ENCODE measurements at regions not wholly inside any gene's neighbourhood (a gene's known extent, or its start where the extent isn't known, plus 50 kb on each side); places are given as distances from the start of the nearest gene placed in this dataset.
"Not testable (repeated sequence)": the region's sequence is repeated elsewhere in the genome, so short reads cannot be mapped to it uniquely, and the experiment has no call there.

GRCh38 chr3:25171118-25171807 lies 256.8 kb upstream of the RARB start:
- DNase-seq: no peak

GRCh38 chr3:25171897-25172296 lies 256.2 kb upstream of the RARB start:
- DNase-seq: no peak

DNA sequence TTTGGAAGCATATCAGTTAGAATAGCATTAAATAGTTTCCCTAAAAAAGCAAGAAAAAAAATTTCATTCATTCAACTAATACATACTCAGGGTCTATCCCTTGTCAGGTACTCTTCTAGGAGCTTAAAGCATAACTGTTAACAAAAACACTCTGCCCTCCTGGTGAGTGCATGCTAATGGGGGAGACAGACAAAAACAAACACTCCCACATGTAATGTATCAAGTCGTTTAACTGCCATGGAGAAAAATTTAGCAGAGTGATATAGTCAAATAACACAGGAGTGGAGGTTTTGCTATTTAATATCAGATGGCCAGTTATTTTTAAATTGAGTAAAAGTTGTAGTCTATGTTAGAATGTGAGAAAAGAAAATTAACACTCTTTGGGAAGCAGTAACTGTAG lies 254.5 kb upstream of the RARB start:
- no peak for DNase-seq

DNA sequence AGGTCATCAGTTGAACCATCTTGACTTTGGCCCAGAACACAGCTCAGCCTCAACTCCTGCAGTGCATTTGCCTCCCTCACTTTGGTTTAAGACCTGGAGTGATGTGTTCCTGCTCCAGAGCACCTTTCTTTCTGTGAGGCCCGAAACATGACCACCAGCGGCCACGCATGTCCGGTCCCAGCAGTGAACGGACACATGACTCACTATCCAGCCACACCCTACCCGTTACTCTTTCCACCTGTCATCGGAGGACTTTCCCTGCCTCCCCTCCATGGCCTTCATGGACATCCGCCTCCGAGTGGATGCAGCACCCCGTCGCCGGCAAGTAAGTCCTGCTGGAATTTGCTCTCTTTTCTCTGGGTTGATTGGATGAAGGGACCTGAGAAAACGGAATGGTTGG lies 253.8 kb upstream of the RARB start:
- DNase-seq: no peak

DNA sequence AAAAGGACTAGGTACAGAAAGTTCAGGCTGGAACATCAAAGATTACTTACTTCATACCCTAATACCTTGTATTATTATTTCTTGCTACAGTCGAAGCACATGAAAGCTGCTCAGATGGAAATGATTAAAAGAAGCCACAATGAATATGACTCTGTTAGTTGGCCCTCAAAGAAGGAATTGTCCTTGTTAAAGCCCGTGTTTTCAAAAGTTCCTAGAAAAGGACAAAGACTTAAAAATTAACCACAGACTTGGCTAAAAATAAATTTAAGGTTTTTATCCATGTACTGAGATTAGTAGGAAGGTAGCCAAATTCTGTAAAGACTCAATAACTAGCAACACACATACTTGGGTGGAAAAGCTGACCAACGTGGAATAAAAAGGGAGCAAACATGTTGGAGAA lies 251.0 kb upstream of the RARB start:
- no peak for DNase-seq

DNA sequence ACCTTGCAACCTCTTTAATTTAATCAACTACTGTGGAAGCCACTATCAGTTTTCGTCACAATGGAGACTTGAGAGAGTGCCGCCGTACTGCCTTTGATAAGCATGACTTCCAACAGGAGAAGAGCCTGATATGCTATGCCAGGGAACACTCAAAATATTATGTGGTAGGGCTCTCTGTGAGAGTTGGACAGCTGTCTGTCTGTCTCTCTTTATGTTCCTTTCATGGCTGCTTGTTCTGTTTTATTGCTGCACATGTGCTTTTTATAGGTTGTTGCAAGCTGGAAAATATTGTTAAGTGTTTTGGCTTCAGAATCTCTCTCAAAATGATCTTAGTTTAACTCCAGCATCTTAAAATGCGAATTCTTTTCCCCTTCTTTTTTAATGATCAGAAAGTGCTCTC lies 249.4 kb upstream of the RARB start:
- DNase-seq: no peak

GRCh38 chr3:25181096-25181495 lies 247.0 kb upstream of the RARB start:
- DNase-seq: no peak

DNA sequence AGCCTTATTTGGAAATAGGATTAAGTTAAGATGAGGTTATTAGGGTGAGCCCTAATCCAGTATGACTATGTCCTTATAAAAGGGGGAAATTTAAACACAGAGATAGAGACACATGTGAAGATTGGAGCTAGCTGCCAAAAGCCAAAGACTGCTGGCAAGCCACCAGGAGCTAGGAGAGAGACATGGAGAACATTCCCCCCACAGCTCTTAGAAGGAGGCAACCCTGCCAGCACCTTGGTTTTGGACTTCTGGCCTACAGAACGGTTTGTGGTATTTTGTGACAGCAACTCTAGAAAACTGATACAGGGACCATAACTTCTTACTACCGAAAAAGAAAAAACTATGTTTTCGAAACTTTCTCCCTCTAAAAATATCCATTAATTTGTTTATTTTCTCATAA lies 245.3 kb upstream of the RARB start:
- no peak for DNase-seq

GRCh38 chr3:25184641-25185250 lies 243.3 kb upstream of the RARB start:
- no peak for DNase-seq

DNA sequence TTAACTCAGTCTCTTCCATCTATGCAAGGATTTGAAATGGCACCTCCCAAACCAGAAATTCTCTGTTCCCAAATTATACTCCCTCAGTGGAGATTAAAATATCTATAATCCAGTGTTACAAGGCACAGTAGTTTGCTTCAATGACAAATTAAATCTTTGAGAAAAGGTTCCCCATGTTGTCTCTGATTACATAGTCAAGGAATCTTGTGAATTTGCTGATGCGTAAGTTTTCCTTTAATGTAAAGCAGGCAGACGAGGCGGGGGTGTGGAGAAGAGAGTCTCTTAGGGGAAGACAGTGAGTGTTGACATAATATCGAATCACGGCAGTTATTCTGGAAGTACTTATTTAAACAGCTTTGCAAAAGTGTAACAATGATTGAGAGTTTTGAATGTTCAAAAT lies 236.4 kb upstream of the RARB start:
- no peak for DNase-seq

- DNase-seq: not testable (repeated sequence)
Observed at GRCh38 chr3:25199567-25199966, 228.5 kb upstream of the RARB start.

GRCh38 chr3:25212736-25213135 lies 215.3 kb upstream of the RARB start:
- no peak for DNase-seq

- no peak for DNase-seq
Observed at GRCh38 chr3:25214034-25214433, 214.0 kb upstream of the RARB start.

DNA sequence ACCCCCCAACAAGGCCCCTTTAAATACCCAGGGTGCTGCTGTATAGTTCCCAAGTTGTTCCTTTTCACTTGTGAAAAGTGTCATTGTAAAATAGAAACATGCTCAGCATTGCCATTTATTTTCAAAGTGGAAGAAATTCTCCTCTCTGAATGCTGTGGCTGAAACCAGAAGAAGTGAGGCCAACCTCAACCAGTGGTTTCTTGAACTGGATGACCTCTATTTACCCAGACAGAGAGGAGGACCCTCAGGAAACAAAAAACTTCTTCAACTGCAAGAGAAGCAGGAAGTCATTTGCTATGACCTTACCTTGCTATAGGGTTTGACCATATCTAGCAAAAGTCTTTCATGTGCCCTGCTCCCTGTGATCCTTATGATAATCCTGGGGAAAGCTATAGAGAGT lies 209.7 kb upstream of the RARB start:
- no peak for DNase-seq

- DNase-seq: no peak
Observed at GRCh38 chr3:25226747-25227146, 201.3 kb upstream of the RARB start.

DNA sequence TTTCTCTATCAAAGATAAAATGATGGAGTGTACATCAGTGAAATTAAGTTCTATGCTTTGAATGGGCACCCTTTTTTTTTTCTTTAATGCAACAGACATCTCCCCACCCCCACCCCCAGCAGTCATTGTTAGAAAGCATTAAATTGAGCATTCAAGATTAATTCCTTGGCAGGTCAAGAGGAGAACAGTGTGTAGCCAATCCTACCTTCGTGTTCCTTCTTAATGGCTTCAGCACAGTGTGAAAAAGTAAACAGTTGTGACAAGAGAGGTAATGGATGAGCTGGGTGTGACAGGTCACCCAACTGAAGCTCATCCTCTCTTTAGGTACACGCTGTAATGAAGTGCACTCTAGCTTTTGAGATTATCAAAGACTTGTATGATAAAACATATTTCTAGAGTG lies 198.5 kb upstream of the RARB start:
- DNase-seq: no peak

DNA sequence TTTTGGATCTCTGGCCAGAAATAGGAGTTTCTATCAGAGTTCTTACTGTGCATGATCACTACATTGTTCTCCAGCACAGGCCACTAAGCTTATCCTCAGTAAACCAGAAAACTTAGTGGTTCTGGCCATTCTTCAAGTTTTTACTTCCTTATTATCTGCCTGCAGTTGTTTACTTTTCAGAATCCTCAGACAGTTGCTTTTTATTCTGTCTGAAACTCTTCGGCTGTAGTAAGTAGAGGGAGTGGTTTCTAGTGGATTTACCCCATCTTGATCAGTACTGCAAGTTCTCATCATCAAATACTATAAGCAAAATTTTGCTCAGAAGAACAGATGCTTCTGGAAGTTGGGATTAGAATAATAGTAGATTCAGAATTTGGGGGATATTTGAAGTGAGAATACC lies 193.0 kb upstream of the RARB start:
- no peak for DNase-seq

DNA sequence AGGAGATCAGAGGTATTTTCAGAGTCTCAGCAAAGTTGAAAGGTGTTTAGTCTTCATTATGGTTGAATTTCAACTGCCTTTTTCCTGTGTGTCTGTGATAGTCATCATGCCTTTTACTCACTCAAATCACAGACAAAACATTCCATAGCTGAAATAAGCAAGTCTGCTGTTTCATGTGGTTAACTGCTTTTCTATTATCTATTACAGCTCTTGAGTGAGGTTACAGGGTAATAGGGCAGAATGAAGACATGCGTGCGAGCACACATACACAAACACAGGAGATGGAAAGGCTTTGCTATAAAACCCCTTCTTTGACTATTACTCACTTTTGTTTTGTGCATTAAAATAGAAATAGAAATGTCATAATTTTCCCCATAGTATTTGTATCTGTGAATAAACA lies 192.6 kb upstream of the RARB start:
- no peak for DNase-seq

DNA sequence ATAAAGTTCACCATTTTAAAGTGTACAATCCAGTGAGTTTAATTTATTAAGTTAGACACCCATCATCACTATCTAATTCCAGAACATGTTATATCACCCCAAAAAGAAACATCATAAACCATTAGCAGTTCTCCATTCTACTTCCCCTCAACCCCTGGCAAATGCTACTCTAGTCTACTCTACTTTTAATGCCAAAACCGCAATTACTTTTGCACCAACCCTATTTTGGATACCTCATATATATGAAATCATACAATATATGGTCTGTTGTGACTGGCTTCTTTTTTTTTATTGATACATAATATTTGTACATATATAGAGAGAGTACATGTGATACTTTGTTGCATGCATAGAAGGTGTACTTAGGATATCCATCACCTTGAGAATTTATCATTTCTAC lies 190.5 kb upstream of the RARB start:
- no peak for DNase-seq

- no peak for DNase-seq
Observed at GRCh38 chr3:25239042-25239441, 189.0 kb upstream of the RARB start.

DNA sequence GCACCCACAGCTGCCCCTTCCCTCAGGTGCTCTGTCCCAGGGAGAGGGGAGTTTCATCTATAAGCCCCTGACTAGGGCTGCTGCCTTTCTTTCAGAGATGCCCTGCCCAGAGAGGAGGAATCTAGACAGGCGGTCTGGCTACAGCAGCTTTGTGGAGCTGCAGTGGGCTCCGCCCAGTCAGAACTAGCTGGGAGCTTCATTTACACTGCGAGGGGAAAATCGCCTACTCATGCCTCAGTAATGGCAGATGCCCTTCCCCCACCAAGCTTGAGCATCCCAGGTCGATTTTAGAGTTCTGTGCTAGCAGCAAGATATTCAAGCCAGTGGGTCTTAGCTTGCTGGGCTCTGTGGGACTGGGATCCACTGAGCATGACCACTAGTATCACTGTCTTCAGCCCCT lies 181.2 kb upstream of the RARB start:
- DNase-seq: no peak

DNA sequence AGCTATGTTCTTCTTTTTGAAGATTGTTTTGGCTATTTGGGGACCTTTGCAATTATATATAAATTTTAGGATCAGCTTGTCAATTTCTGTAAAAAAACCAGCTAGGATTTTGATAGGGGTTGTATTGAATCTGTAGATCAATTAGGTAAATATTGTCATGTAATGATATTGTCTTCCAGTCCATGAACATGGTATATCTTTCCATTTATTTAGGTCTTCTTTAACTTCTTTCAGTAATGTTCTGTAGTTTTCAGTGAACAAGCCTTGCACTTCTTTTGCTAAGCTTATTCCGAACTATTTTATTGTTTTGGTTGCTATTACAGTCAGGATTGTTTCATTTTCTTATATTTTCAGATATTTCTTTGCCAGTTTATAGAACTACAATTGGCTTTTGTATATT lies 175.8 kb upstream of the RARB start:
- DNase-seq: no peak

DNA sequence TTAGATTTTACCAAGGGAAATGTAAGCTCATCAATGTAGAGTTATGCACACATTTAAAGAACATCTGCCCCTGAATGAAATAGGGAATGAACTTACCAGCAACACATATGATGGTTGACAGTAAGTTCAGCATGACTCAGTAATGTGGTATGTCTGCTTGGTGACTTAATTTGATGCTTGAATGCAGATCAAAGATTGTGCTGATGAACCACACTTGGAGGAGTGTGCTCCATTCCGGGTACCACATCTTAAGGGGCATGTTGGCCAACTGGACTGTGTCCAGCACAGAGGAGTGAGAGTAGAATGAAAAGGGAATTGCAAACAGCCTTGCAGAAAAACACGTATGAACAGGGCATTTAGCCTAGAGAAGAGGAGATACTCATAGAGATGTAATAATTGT lies 171.0 kb upstream of the RARB start:
- no peak for DNase-seq

- DNase-seq: no peak
Observed at GRCh38 chr3:25259871-25260270, 168.2 kb upstream of the RARB start.

GRCh38 chr3:25262322-25262721 lies 165.7 kb upstream of the RARB start:
- no peak for DNase-seq

Data from T-helper 9 cell (primary cell).